GM12878 (cell line): ENCODE measurements at regions not wholly inside any gene's neighbourhood (a gene's known extent, or its start where the extent isn't known, plus 50 kb on each side); places are given as distances from the start of the nearest gene placed in this dataset.

ENCODE experiments used
- ATF3 ChIP-seq: IDR thresholded peaks from 2 replicates; pipeline ENCODE4 v1.6.1; 2011; ENCODE audit warnings: low read depth, mild to moderate bottlenecking, low read length, moderate library complexity, borderline replicate concordance; ENCODE audit errors: extremely low read depth
- CTCF ChIP-seq, 3 experiments: IDR thresholded peaks in 2 of 3; conservative IDR thresholded peaks in 1 of 3; 2 replicates each; pipeline ENCODE4 v1.5.1; 2011; ENCODE audit warnings: low read depth in 3 of 3, low read length in 3 of 3, mild to moderate bottlenecking in 3 of 3, control low read depth in 2 of 3, moderate library complexity in 2 of 3, inconsistent platforms in 1 of 3, mixed read lengths in 1 of 3; ENCODE audit not compliant: control insufficient read depth in 2 of 3, insufficient read depth in 1 of 3; ENCODE audit errors: extremely low read depth in 1 of 3
- EZH2 ChIP-seq: IDR thresholded peaks from 2 replicates; pipeline ENCODE4 v1.6.1; 2012; ENCODE audit warnings: low read depth, mild to moderate bottlenecking, control low read depth, inconsistent platforms, low read length, borderline replicate concordance; ENCODE audit not compliant: control insufficient read depth
- GABPA ChIP-seq: IDR thresholded peaks from 2 replicates; pipeline ENCODE4 v1.6.1; 2014; ENCODE audit warnings: antibody characterized with exemption, low read depth, mild to moderate bottlenecking, inconsistent platforms
- IKZF1 ChIP-seq: fragments of 450-650 bp; conservative IDR thresholded peaks from 2 replicates; pipeline ENCODE4 v1.6.1; 2017; ENCODE audit warnings: antibody characterized with exemption, mild to moderate bottlenecking
- MEF2B ChIP-seq: fragments of 450-650 bp; IDR thresholded peaks from 2 replicates; pipeline ENCODE4 v1.6.1; 2018; ENCODE audit warnings: mild to moderate bottlenecking, moderate library complexity; ENCODE audit not compliant: partially characterized antibody, poor library complexity, severe bottlenecking
- MLLT1 ChIP-seq: fragments of 450-650 bp; IDR thresholded peaks from 2 replicates; pipeline ENCODE4 v1.6.1; 2016; ENCODE audit warnings: mild to moderate bottlenecking
- POLR2A ChIP-seq: IDR thresholded peaks from 2 replicates; pipeline ENCODE4 v1.6.1; 2011; ENCODE audit warnings: low read depth, mild to moderate bottlenecking, low read length
- POLR2AphosphoS2 ChIP-seq: IDR thresholded peaks from 2 replicates; pipeline ENCODE4 v1.6.1; 2011; ENCODE audit warnings: low read depth, mild to moderate bottlenecking, low read length, improper control_type of control experiment, moderate library complexity
- SP1 ChIP-seq: IDR thresholded peaks from one replicate; pipeline ENCODE4 v1.6.1; 2011; ENCODE audit warnings: low read depth, low read length
- TCF12 ChIP-seq: IDR thresholded peaks from 2 replicates; pipeline ENCODE4 v1.6.1; 2011; ENCODE audit warnings: low read depth, mild to moderate bottlenecking, low read length
- ZNF384 ChIP-seq: IDR thresholded peaks from 2 replicates; pipeline ENCODE4 v1.6.1; 2012; ENCODE audit warnings: low read depth, mild to moderate bottlenecking, low read length, improper control_type of control experiment, borderline replicate concordance

GRCh38 chr2:881204-881918, 69.3 kb upstream of the SNTG2 start:
- TF ChIP-seq CTCF (IDR thresholded peaks at IDR 0.05 in 2 of 3, conservative IDR thresholded peaks at IDR 0.05 in 1 of 3; ENCODE audit: control insufficient read depth in 2 of 3, extremely low read depth in 1 of 3, insufficient read depth in 1 of 3, low read depth in 3 of 3, low read length in 3 of 3) (no peak), MLLT1 (no peak), ZNF384 (no peak), GABPA (no peak), POLR2A (no peak), POLR2AphosphoS2 (no peak), EZH2 (no peak), SP1 (no peak), ATF3 (no peak), TCF12 (no peak), MEF2B (no peak), IKZF1 (0 out of 2 replicates have a peak, but pooled peaks have one; percentile 15)
